NB4 (cell line): ENCODE measurements at regions not wholly inside any gene's neighbourhood (a gene's known extent, or its start where the extent isn't known, plus 50 kb on each side); places are given as distances from the start of the nearest gene placed in this dataset.

Source experiments
- POLR2A ChIP-seq: IDR thresholded peaks from 2 replicates; pipeline ENCODE4 v1.6.1; 2011; ENCODE audit warnings: mild to moderate bottlenecking; ENCODE audit not compliant: insufficient read length; ENCODE audit errors: extremely low read depth
- TF ChIP-seq, protein P1 (sequence below): IDR thresholded peaks from one replicate; pipeline ENCODE4 v1.5.1; 2012; ENCODE audit warnings: low read depth, low read length

DNA sequence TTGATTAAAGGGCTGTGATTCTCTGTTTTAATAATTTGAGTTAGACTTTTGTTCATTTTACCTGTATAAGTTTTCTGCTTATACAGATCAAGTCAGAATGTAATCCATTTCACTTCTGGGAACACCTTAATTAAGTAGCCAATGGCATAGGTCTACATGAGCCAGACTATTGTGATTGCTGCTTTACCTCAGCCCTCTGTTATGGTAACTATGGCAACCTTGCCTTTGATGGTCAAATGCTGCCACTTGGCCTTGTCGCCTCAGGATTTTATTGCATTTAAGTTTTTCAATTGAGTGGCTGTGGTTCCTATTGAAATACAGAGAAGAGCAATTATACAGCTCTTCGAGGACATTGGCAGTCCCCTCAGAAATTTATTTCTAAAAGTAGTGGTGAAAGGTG lies 64.3 kb upstream of the TMEM106B start:
- TF ChIP-seq, protein P1, sequence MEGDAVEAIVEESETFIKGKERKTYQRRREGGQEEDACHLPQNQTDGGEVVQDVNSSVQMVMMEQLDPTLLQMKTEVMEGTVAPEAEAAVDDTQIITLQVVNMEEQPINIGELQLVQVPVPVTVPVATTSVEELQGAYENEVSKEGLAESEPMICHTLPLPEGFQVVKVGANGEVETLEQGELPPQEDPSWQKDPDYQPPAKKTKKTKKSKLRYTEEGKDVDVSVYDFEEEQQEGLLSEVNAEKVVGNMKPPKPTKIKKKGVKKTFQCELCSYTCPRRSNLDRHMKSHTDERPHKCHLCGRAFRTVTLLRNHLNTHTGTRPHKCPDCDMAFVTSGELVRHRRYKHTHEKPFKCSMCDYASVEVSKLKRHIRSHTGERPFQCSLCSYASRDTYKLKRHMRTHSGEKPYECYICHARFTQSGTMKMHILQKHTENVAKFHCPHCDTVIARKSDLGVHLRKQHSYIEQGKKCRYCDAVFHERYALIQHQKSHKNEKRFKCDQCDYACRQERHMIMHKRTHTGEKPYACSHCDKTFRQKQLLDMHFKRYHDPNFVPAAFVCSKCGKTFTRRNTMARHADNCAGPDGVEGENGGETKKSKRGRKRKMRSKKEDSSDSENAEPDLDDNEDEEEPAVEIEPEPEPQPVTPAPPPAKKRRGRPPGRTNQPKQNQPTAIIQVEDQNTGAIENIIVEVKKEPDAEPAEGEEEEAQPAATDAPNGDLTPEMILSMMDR, result no peak
- TF ChIP-seq POLR2A, result no peak
